ENCODE measurements at regions not wholly inside any gene's neighbourhood (a gene's known extent, or its start where the extent isn't known, plus 50 kb on each side); places are given as distances from the start of the nearest gene placed in this dataset.

GRCh38 chr6:132207991-132208390, 193.3 kb downstream of the MOXD1 start:
- TF ChIP-seq POLR2A (IDR thresholded peaks at IDR 0.05; ENCODE audit: low read length) = no peak
- TF ChIP-seq GATA1 (IDR thresholded peaks at IDR 0.05; ENCODE audit: low read depth, low read length) = no peak

Measured in erythroblast (primary cell).